HCT116 (cell line): ENCODE measurements at regions not wholly inside any gene's neighbourhood (a gene's known extent, or its start where the extent isn't known, plus 50 kb on each side); places are given as distances from the start of the nearest gene placed in this dataset.

Source experiments
- ATAC-seq: fragments of 200-7000 bp; cut with Tn5 transposase; 2 replicates; pipeline ENCODE4 v1.9.1; 2020; ENCODE audit warnings: mild to moderate bottlenecking, moderate library complexity
- BruUV-seq: library from RNA; stranded (reverse); fragments of 400-500 nt; replicated peaks from 2 replicates; lab custom pipeline; 2021; lab: Mats Ljungman, UMichigan
- CTCF ChIA-PET: fragments of 300-600 bp; sonication (Branson Sonifier 250); formaldehyde crosslinking; loops from one replicate; lab custom pipeline; 2021; ENCODE audit warnings: antibody characterized with exemption; lab: Charles Lee
- POLR2A ChIA-PET: fragments of 300-600, 350-600 bp; sonication (Branson Sonifier 250); formaldehyde crosslinking; loops from one replicate; lab custom pipeline; 2021; ENCODE audit warnings: antibody characterized with exemption; lab: Charles Lee
- RAD21 ChIA-PET, 2 experiments: fragments of 300-600 bp; sonication (Branson Sonifier 250); formaldehyde crosslinking; loops; one replicate each; lab custom pipeline; 2023; ENCODE audit warnings: low total read pairs in 2 of 2; ENCODE audit not compliant: uncharacterized antibody in 2 of 2, unreplicated experiment in 2 of 2, low non-redundant PET in 1 of 2; lab: Charles Lee
- DNase-seq: peaks from one replicate; pipeline ENCODE4 v3.0.0-alpha.2; 2010; ENCODE audit warnings: low read depth, low spot score
- H2AFZ ChIP-seq: fragments of 200-600 bp; shearing (Covaris generic), sonication (generic); 2 replicates; pipeline ENCODE4 v1.6.1; 2017; ENCODE audit warnings: low read depth, mixed run types, mixed read lengths, antibody characterized with exemption, low read length; ENCODE audit not compliant: poor library complexity, severe bottlenecking
- H3K27ac ChIP-seq: 2 replicates; pipeline ENCODE4 v1.5.1; 2012; ENCODE audit warnings: low read depth, low read length
- H3K27me3 ChIP-seq: fragments of 200-600 bp; sonication (generic); 2 replicates; pipeline ENCODE4 v1.6.1; 2016; ENCODE audit warnings: mixed run types, low read length, mixed read lengths; ENCODE audit not compliant: insufficient read depth
- H3K36me3 ChIP-seq, 2 experiments: fragments of 200-500 bp in 1 of 2; fragments of 200-600 bp in 1 of 2; sonication (Bioruptor generic) in 1 of 2; sonication (generic) in 1 of 2; 2 replicates each; pipeline versions ENCODE4 v1.5.1 to v1.6.1; 2014 to 2016; ENCODE audit warnings: low read length in 2 of 2, inconsistent platforms in 1 of 2, mixed read lengths in 1 of 2, mixed run types in 1 of 2; ENCODE audit not compliant: insufficient read depth in 2 of 2, control insufficient read depth in 1 of 2
- H3K4me1 ChIP-seq, 2 experiments: fragments of 200-600 bp in 1 of 2; sonication (generic) in 1 of 2; 2 replicates each; pipeline versions ENCODE4 v1.5.1 to v1.6.1; 2012 to 2017; ENCODE audit warnings: low read length in 2 of 2, inconsistent platforms in 1 of 2, mild to moderate bottlenecking in 1 of 2, mixed read lengths in 1 of 2, mixed run types in 1 of 2, moderate library complexity in 1 of 2; ENCODE audit not compliant: insufficient read depth in 2 of 2, control insufficient read depth in 1 of 2
- H3K4me2 ChIP-seq: fragments of 200-600 bp; sonication (generic); 2 replicates; pipeline ENCODE4 v1.6.1; 2017; ENCODE audit warnings: mixed run types, low read length, mixed read lengths
- H3K4me3 ChIP-seq, 2 experiments: fragments of 200-600 bp in 1 of 2; sonication (generic) in 1 of 2; replicated peaks in 1 of 2; 2 replicates each; pipeline ENCODE4 v1.5.1; 2011 to 2016; ENCODE audit warnings: low read length in 2 of 2, control low read depth in 1 of 2, low read depth in 1 of 2, mild to moderate bottlenecking in 1 of 2, mixed read lengths in 1 of 2, mixed run types in 1 of 2
- H3K79me2 ChIP-seq: fragments of 200-600 bp; sonication (generic); 2 replicates; pipeline ENCODE4 v1.6.1; 2017; ENCODE audit warnings: mild to moderate bottlenecking, mixed run types, low read length, moderate library complexity, mixed read lengths; ENCODE audit not compliant: insufficient read depth
- H3K9ac ChIP-seq: fragments of 200-600 bp; sonication (generic); 2 replicates; pipeline ENCODE4 v1.6.1; 2016; ENCODE audit warnings: low read length, mixed read lengths
- H3K9me2 ChIP-seq: fragments of 200-600 bp; sonication (generic), shearing (Covaris generic); 2 replicates; pipeline ENCODE4 v1.6.1; 2017; ENCODE audit warnings: mixed run types, mild to moderate bottlenecking, moderate library complexity; ENCODE audit not compliant: insufficient read depth
- H3K9me3 ChIP-seq, 2 experiments: fragments of 200-500 bp in 1 of 2; fragments of 200-600 bp in 1 of 2; sonication (Bioruptor generic) in 1 of 2; sonication (generic) in 1 of 2; 2 replicates each; pipeline ENCODE4 v1.6.1; 2014 to 2017; ENCODE audit warnings: low read length in 2 of 2, mixed read lengths in 2 of 2, inconsistent platforms in 1 of 2, low read depth in 1 of 2, mild to moderate bottlenecking in 1 of 2, mixed run types in 1 of 2, moderate library complexity in 1 of 2; ENCODE audit not compliant: control insufficient read depth in 1 of 2, insufficient read depth in 1 of 2
- H4K20me1 ChIP-seq: fragments of 200-600 bp; sonication (generic), shearing (Covaris generic); 2 replicates; pipeline ENCODE4 v1.6.1; 2017; ENCODE audit warnings: mixed run types, mild to moderate bottlenecking, moderate library complexity; ENCODE audit not compliant: insufficient read depth
- CBX3 ChIP-seq: IDR thresholded peaks from 2 replicates; pipeline ENCODE4 v1.6.1; 2012; ENCODE audit warnings: low read depth
- CEBPB ChIP-seq: IDR thresholded peaks from 2 replicates; pipeline ENCODE4 v1.6.1; 2012; ENCODE audit warnings: low read depth
- ELF1 ChIP-seq: IDR thresholded peaks from 2 replicates; pipeline ENCODE4 v1.6.1; 2012; ENCODE audit warnings: low read depth, borderline replicate concordance
- EZH2 ChIP-seq: fragments of 200-600 bp; sonication (generic); IDR thresholded peaks from 2 replicates; pipeline ENCODE4 v1.6.1; 2017; ENCODE audit warnings: antibody characterized with exemption, mixed run types
- EZH2phosphoT487 ChIP-seq: fragments of 200-600 bp; IDR thresholded peaks from 2 replicates; pipeline ENCODE4 v1.6.1; 2018; ENCODE audit warnings: antibody characterized with exemption, borderline replicate concordance
- POLR2A ChIP-seq: IDR thresholded peaks from 2 replicates; pipeline ENCODE4 v1.7.0; 2011; ENCODE audit warnings: borderline replicate concordance; ENCODE audit not compliant: insufficient read depth, insufficient read length; ENCODE audit errors: extremely low read depth
- RAD21 ChIP-seq: IDR thresholded peaks from 2 replicates; pipeline ENCODE4 v1.6.1; 2012; ENCODE audit warnings: low read depth, mild to moderate bottlenecking
- SIN3A ChIP-seq: IDR thresholded peaks from 2 replicates; pipeline ENCODE4 v1.6.1; 2012; ENCODE audit warnings: low read depth
- TCF7L2 ChIP-seq: IDR thresholded peaks from 2 replicates; pipeline ENCODE4 v1.7.0; 2011; ENCODE audit warnings: borderline replicate concordance, inconsistent platforms; ENCODE audit not compliant: insufficient read depth, insufficient read length; ENCODE audit errors: extremely low read depth
- ZNF274 ChIP-seq: fragments of 200-500 bp; sonication (Bioruptor generic); IDR thresholded peaks from 2 replicates; pipeline ENCODE4 v1.6.1; 2014; ENCODE audit warnings: mild to moderate bottlenecking, low read depth, low read length, inconsistent platforms
- intact Hi-C: fragments of 100-400 bp; cut with micrococcal nuclease; formaldehyde crosslinking; loops from 2 replicates; pipeline ENCODE4 v1.10.0; 2022
- TF ChIP-seq, protein P1 (sequence below): IDR thresholded peaks from 2 replicates; pipeline ENCODE4 v1.6.1; 2011; ENCODE audit warnings: mild to moderate bottlenecking, low read length, moderate library complexity; ENCODE audit not compliant: insufficient replicate concordance; ENCODE audit errors: extremely low read depth
- TF ChIP-seq, protein P2 (sequence below): IDR thresholded peaks from 2 replicates; pipeline ENCODE4 v1.6.1; 2012; ENCODE audit warnings: low read depth

DNA sequence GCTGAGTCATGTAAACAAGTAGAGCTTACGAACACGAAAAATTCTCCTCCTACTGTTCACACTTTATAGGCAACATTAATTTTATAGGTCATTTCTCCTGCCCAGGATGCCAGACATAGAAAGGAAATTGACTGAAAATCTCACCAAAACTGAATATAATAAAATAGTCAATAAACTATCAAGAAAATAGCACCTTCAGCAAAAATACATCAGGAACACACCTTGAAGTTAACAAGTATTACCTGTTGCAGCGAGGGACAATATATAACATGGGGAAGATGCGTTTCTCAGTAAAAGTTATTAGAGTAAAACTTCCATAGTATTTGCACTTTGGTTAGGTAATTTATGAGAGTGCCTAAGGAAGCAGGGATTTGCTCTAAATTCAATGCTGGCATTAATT is 344.6 kb downstream of the KCNJ3 start:
- intact Hi-C loops = no loop called here
- CTCF ChIA-PET = no interaction called here
- BruUV-seq = no TSS peak

More for the DNA sequence above, 344.6 kb downstream of the KCNJ3 start:
- RAD21 ChIA-PET = no interaction called here
- no peak overlapping the region for H3K4me3 ChIP-seq
- no peaks in the 10 kb centered on the region for H3K9me3 ChIP-seq
- peak overlapping the region; percentile 25 for H2AFZ ChIP-seq
- H3K9ac ChIP-seq = no peak overlapping the region
- H3K79me2 ChIP-seq = no peaks in the 10 kb centered on the region
- ATAC-seq (no peak), DNase-seq (no peak)
- POLR2A ChIA-PET = interaction anchor here (0.9 kb wide), 1 partner anchor 142 kb away, joined by 3 read pairs; no protein-coding TSS in a partner anchor
- H3K36me3 ChIP-seq = no peaks in the 10 kb centered on the region
- H3K27ac ChIP-seq = no peak overlapping the region
- H3K4me2 ChIP-seq = no peak overlapping the region
- H4K20me1 ChIP-seq = no peaks in the 10 kb centered on the region
- H3K27me3 ChIP-seq = no peaks in the 10 kb centered on the region
- TF ChIP-seq SIN3A = no peak
- no peak for TF ChIP-seq CBX3
- TF ChIP-seq, protein P1, sequence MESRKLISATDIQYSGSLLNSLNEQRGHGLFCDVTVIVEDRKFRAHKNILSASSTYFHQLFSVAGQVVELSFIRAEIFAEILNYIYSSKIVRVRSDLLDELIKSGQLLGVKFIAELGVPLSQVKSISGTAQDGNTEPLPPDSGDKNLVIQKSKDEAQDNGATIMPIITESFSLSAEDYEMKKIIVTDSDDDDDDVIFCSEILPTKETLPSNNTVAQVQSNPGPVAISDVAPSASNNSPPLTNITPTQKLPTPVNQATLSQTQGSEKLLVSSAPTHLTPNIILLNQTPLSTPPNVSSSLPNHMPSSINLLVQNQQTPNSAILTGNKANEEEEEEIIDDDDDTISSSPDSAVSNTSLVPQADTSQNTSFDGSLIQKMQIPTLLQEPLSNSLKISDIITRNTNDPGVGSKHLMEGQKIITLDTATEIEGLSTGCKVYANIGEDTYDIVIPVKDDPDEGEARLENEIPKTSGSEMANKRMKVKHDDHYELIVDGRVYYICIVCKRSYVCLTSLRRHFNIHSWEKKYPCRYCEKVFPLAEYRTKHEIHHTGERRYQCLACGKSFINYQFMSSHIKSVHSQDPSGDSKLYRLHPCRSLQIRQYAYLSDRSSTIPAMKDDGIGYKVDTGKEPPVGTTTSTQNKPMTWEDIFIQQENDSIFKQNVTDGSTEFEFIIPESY = no peak
- TF ChIP-seq, protein P2, sequence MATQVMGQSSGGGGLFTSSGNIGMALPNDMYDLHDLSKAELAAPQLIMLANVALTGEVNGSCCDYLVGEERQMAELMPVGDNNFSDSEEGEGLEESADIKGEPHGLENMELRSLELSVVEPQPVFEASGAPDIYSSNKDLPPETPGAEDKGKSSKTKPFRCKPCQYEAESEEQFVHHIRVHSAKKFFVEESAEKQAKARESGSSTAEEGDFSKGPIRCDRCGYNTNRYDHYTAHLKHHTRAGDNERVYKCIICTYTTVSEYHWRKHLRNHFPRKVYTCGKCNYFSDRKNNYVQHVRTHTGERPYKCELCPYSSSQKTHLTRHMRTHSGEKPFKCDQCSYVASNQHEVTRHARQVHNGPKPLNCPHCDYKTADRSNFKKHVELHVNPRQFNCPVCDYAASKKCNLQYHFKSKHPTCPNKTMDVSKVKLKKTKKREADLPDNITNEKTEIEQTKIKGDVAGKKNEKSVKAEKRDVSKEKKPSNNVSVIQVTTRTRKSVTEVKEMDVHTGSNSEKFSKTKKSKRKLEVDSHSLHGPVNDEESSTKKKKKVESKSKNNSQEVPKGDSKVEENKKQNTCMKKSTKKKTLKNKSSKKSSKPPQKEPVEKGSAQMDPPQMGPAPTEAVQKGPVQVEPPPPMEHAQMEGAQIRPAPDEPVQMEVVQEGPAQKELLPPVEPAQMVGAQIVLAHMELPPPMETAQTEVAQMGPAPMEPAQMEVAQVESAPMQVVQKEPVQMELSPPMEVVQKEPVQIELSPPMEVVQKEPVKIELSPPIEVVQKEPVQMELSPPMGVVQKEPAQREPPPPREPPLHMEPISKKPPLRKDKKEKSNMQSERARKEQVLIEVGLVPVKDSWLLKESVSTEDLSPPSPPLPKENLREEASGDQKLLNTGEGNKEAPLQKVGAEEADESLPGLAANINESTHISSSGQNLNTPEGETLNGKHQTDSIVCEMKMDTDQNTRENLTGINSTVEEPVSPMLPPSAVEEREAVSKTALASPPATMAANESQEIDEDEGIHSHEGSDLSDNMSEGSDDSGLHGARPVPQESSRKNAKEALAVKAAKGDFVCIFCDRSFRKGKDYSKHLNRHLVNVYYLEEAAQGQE = no peak
- TF ChIP-seq EZH2 = no peak
- TF ChIP-seq TCF7L2 = no peak
- no peak for TF ChIP-seq CEBPB
- no peak for TF ChIP-seq EZH2phosphoT487
- TF ChIP-seq RAD21 = no peak
- TF ChIP-seq ELF1 = no peak
- TF ChIP-seq POLR2A = no peak
- TF ChIP-seq ZNF274 = no peak
- no peaks in the 10 kb centered on the region for H3K4me1 ChIP-seq
- H3K9me2 ChIP-seq = no peaks in the 10 kb centered on the region
